ENCODE measurements at regions not wholly inside any gene's neighbourhood (a gene's known extent, or its start where the extent isn't known, plus 50 kb on each side); places are given as distances from the start of the nearest gene placed in this dataset.

GRCh38 chr14:100467046-100467750 lies 120.0 kb downstream of the BEGAIN start:
- DNase-seq (ENCODE audit: low read depth) = no peak

- no peak for DNase-seq (ENCODE audit: low read depth)
Measured at GRCh38 chr14:100467939-100468338, 119.3 kb downstream of the BEGAIN start.

- DNase-seq (ENCODE audit: low read depth) = no peak
Measured at GRCh38 chr14:100468557-100468956, 118.7 kb downstream of the BEGAIN start.

- DNase-seq (ENCODE audit: low read depth) = no peak
Measured at GRCh38 chr14:100469632-100470522, 117.3 kb downstream of the BEGAIN start.

GRCh38 chr14:100470523-100470897 lies 116.7 kb downstream of the BEGAIN start:
- no peak for DNase-seq (ENCODE audit: low read depth)

GRCh38 chr14:100471441-100472093 lies 115.7 kb downstream of the BEGAIN start:
- DNase-seq (ENCODE audit: low read depth) = no peak

- no peak for DNase-seq (ENCODE audit: low read depth)
Measured at GRCh38 chr14:100472094-100472455, 115.1 kb downstream of the BEGAIN start.

- no peak for DNase-seq (ENCODE audit: low read depth)
Measured at GRCh38 chr14:100472491-100472890, 114.7 kb downstream of the BEGAIN start.

- no peak for DNase-seq (ENCODE audit: low read depth)
Measured at GRCh38 chr14:100473249-100473648, 114.0 kb downstream of the BEGAIN start.

GRCh38 chr14:100474196-100474595 lies 113.0 kb downstream of the BEGAIN start:
- DNase-seq (ENCODE audit: low read depth) = no peak

GRCh38 chr14:100475268-100475667 lies 111.9 kb downstream of the BEGAIN start:
- no peak for DNase-seq (ENCODE audit: low read depth)

- no peak for DNase-seq (ENCODE audit: low read depth)
Measured at GRCh38 chr14:100476012-100476822, 111.0 kb downstream of the BEGAIN start.

GRCh38 chr14:100484531-100485267 lies 102.5 kb downstream of the BEGAIN start:
- DNase-seq (ENCODE audit: low read depth) = no peak

- DNase-seq (ENCODE audit: low read depth) = peak; percentile 51
Measured at GRCh38 chr14:100486025-100486828, 101.0 kb downstream of the BEGAIN start.

All from activated T-cell treated with anti-CD3 and anti-CD28 coated beads for 1 hour (primary cell).